ENCODE measurements at regions not wholly inside any gene's neighbourhood (a gene's known extent, or its start where the extent isn't known, plus 50 kb on each side); places are given as distances from the start of the nearest gene placed in this dataset.

DNA sequence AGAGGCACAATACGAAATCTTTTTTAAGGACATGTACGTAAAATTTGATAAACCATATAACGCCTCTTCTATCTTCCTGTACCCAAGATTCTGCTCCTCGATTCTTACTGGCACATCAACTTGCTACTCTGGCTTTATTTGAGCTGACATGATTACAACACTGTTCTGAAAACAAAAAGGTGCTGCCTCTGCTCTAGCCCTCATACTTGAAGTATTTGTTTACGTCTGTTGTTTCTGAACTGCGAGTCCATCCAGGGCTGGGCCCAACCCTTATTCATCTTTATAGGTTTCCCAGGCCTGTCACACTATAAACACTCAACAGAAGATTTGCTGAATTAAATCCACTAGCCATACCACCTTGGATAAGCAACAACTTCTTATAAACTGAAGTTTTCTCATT, 96.2 kb upstream of the SVIL start:
- Histone ChIP-seq H3T11ph (ENCODE audit: low read length) (no peak overlapping the region), H3K4me1 (ENCODE audit: insufficient read depth, low read length) (peaks cover 6% of the 10 kb centered on the region), H3K79me2 (ENCODE audit: insufficient read depth, low read length) (peaks cover 2% of the 10 kb centered on the region; the same call in 1 of the 2 replicates), H2BK20ac (ENCODE audit: low read depth, low read length, poor library complexity, severe bottlenecking) (no peak overlapping the region), H3K9me3 (ENCODE audit: control insufficient read depth, low read depth, low read length) (no peaks in the 10 kb centered on the region), H3K56ac (ENCODE audit: insufficient read length, low read depth, low read length) (no peak overlapping the region), H4K5ac (ENCODE audit: insufficient read length, low read depth, low read length) (no peak overlapping the region), H2AFZ (ENCODE audit: low read length) (no peak overlapping the region), H4K20me1 (ENCODE audit: control insufficient read depth, insufficient read depth, insufficient read length) (no peaks in the 10 kb centered on the region), H2AK5ac (ENCODE audit: insufficient read length, low read length) (no peak overlapping the region), H4K91ac (ENCODE audit: insufficient read length, low read depth, low read length) (no peak overlapping the region), H2BK5ac (ENCODE audit: insufficient read length, low read length) (no peak overlapping the region), H2BK12ac (ENCODE audit: insufficient read length, low read depth, low read length) (no peak overlapping the region), H4K8ac (replicated peaks; ENCODE audit: insufficient read length, low read depth, low read length) (no peak overlapping the region), H3K27me3 (ENCODE audit: insufficient read depth, low read length) (peaks cover 11% of the 10 kb centered on the region; the same call in 1 of the 2 replicates), H3K4ac (ENCODE audit: low read depth, low read length) (no peak overlapping the region), H3K23me2 (ENCODE audit: insufficient read length, low read depth, low read length, poor library complexity, severe bottlenecking) (peaks cover 5% of the 10 kb centered on the region), H2BK120ac (ENCODE audit: low read depth, low read length, poor library complexity, severe bottlenecking) (no peak overlapping the region), H2BK15ac (ENCODE audit: low read depth, low read length) (no peak overlapping the region), H3K27ac (ENCODE audit: insufficient read length, low read depth, low read length) (no peak overlapping the region), H3K79me1 (ENCODE audit: insufficient read depth, low read depth, low read length, poor library complexity, severe bottlenecking) (no peaks in the 10 kb centered on the region), H3K23ac (ENCODE audit: insufficient read length, low read depth, low read length) (no peak overlapping the region), H3K18ac (ENCODE audit: insufficient read length, low read depth, low read length) (no peak overlapping the region), H3K14ac (ENCODE audit: insufficient read depth, low read length) (no peak overlapping the region), H3K9ac (ENCODE audit: extremely low read depth, insufficient read length, low read length) (no peak overlapping the region), H3K4me2 (ENCODE audit: insufficient read depth, insufficient read length, low read length) (no peak overlapping the region)
- H3K9me3 Mint-ChIP-seq: peaks cover 2 to 3% of the 10 kb centered on the region in 2 experiments; a peak in 2 of 5 replicates
- H3K36me3 Mint-ChIP-seq (ENCODE audit: insufficient read depth in 1 of 3, low read depth in 3 of 3): peaks cover 3 to 10% (median 9%) of the 10 kb centered on the region in 3 experiments; a peak in 6 of 7 replicates
- no peak for DNase-seq
- H3K27me3 Mint-ChIP-seq (ENCODE audit: low read depth): peaks cover 19% of the 10 kb centered on the region
- no peak overlapping the region for H3K4me3 Mint-ChIP-seq
- H3K27ac Mint-ChIP-seq: no peak overlapping the region
- WGBS (ENCODE audit: extremely low coverage, insufficient read length, low lambda C conversion rate): no CpG with 5 or more reads among the region's 6 CpGs
- TF ChIP-seq, protein P1, sequence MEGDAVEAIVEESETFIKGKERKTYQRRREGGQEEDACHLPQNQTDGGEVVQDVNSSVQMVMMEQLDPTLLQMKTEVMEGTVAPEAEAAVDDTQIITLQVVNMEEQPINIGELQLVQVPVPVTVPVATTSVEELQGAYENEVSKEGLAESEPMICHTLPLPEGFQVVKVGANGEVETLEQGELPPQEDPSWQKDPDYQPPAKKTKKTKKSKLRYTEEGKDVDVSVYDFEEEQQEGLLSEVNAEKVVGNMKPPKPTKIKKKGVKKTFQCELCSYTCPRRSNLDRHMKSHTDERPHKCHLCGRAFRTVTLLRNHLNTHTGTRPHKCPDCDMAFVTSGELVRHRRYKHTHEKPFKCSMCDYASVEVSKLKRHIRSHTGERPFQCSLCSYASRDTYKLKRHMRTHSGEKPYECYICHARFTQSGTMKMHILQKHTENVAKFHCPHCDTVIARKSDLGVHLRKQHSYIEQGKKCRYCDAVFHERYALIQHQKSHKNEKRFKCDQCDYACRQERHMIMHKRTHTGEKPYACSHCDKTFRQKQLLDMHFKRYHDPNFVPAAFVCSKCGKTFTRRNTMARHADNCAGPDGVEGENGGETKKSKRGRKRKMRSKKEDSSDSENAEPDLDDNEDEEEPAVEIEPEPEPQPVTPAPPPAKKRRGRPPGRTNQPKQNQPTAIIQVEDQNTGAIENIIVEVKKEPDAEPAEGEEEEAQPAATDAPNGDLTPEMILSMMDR (conservative IDR thresholded peaks at IDR 0.05): no peak
- H3K4me1 Mint-ChIP-seq: peaks cover 51 to 62% of the 10 kb centered on the region in 2 experiments
